IMR-90 (cell line): ENCODE measurements at regions not wholly inside any gene's neighbourhood (a gene's known extent, or its start where the extent isn't known, plus 50 kb on each side); places are given as distances from the start of the nearest gene placed in this dataset.

Source experiments
- ATAC-seq: fragments of 200-7000 bp; cut with Tn5 transposase; 2 replicates; pipeline ENCODE4 v1.9.1; 2020; ENCODE audit warnings: low read depth, mild to moderate bottlenecking, moderate library complexity
- BruUV-seq: library from RNA; stranded (reverse); fragments of 400-500 nt; replicated peaks from 2 replicates; lab custom pipeline; 2021; lab: Mats Ljungman, UMichigan
- CTCF ChIA-PET: fragments of 300-600 bp; formaldehyde crosslinking; extraction: SDS; loops from one replicate; lab custom pipeline; 2021; ENCODE audit warnings: antibody characterized with exemption; lab: Yijun Ruan, JAX
- POLR2A ChIA-PET: fragments of 300-600 bp; sonication (Branson Sonifier 250); formaldehyde crosslinking; loops from one replicate; lab custom pipeline; 2022; ENCODE audit warnings: antibody characterized with exemption; ENCODE audit not compliant: unreplicated experiment; lab: Charles Lee
- DNase-seq: peaks from one replicate; pipeline ENCODE4 v3.0.0; 2013
- H2AFZ ChIP-seq: replicated peaks from 2 replicates; pipeline ENCODE3; 2013; ENCODE audit warnings: low read length, mild to moderate bottlenecking; ENCODE audit not compliant: poor library complexity
- H2AK5ac ChIP-seq: 2 replicates; pipeline ENCODE4 v1.6.1; 2013; ENCODE audit warnings: low read depth, low read length, inconsistent platforms
- H2AK9ac ChIP-seq: replicated peaks from 2 replicates; pipeline ENCODE3; 2013; ENCODE audit warnings: mild to moderate bottlenecking, low read depth, low read length, moderate library complexity; ENCODE audit not compliant: poor library complexity
- H2BK120ac ChIP-seq: 2 replicates; pipeline ENCODE4 v1.6.1; 2013; ENCODE audit warnings: low read depth, low read length, inconsistent platforms
- H2BK15ac ChIP-seq: 3 replicates; pipeline ENCODE4 v1.6.1; 2013; ENCODE audit warnings: low read depth, low read length, inconsistent platforms
- H2BK20ac ChIP-seq: 2 replicates; pipeline ENCODE4 v1.6.1; 2013; ENCODE audit warnings: low read depth, mild to moderate bottlenecking, inconsistent platforms, low read length, moderate library complexity
- H2BK5ac ChIP-seq: 2 replicates; pipeline ENCODE4 v1.6.1; 2013; ENCODE audit warnings: mild to moderate bottlenecking, low read depth, low read length, inconsistent platforms; ENCODE audit not compliant: poor library complexity, severe bottlenecking
- H3K14ac ChIP-seq: replicated peaks from 2 replicates; pipeline ENCODE4 v1.6.1; 2013; ENCODE audit warnings: low read depth, low read length, inconsistent platforms
- H3K18ac ChIP-seq: 2 replicates; pipeline ENCODE4 v1.6.1; 2013; ENCODE audit warnings: low read depth, low read length, control low read depth
- H3K23ac ChIP-seq: 2 replicates; pipeline ENCODE4 v1.6.1; 2013; ENCODE audit warnings: low read depth, low read length, inconsistent platforms
- H3K27ac ChIP-seq: 2 replicates; pipeline ENCODE4 v1.5.1; 2013; ENCODE audit warnings: mild to moderate bottlenecking, control low read depth, low read length; ENCODE audit not compliant: insufficient read depth
- H3K27me3 ChIP-seq: 2 replicates; pipeline ENCODE4 v1.6.1; 2013; ENCODE audit warnings: low read length; ENCODE audit not compliant: control insufficient read depth, insufficient read depth
- H3K36me3 ChIP-seq: 2 replicates; pipeline ENCODE4 v1.6.1; 2013; ENCODE audit warnings: low read length, mixed read lengths; ENCODE audit not compliant: control insufficient read depth, insufficient read depth
- H3K4ac ChIP-seq: 2 replicates; pipeline ENCODE4 v1.6.1; 2013; ENCODE audit warnings: low read depth, low read length, inconsistent platforms
- H3K4me1 ChIP-seq: 2 replicates; pipeline ENCODE4 v1.6.1; 2013; ENCODE audit warnings: low read length, mixed read lengths; ENCODE audit not compliant: control insufficient read depth, insufficient read depth
- H3K4me2 ChIP-seq: 2 replicates; pipeline ENCODE4 v1.6.1; 2013; ENCODE audit warnings: low read depth, mild to moderate bottlenecking, control low read depth, low read length, moderate library complexity
- H3K4me3 ChIP-seq: 2 replicates; pipeline ENCODE4 v1.5.1; 2013; ENCODE audit warnings: low read depth, mild to moderate bottlenecking, control low read depth, low read length, moderate library complexity; ENCODE audit not compliant: insufficient read depth
- H3K56ac ChIP-seq: 2 replicates; pipeline ENCODE4 v1.6.1; 2013; ENCODE audit warnings: low read length, inconsistent platforms; ENCODE audit not compliant: insufficient read depth; ENCODE audit errors: extremely low read depth
- H3K79me1 ChIP-seq, 2 experiments: 2 replicates each; pipeline ENCODE4 v1.6.1; 2013; ENCODE audit warnings: low read length in 2 of 2, inconsistent platforms in 1 of 2, low read depth in 1 of 2
- H3K9ac ChIP-seq: 2 replicates; pipeline ENCODE4 v1.6.1; 2013; ENCODE audit warnings: low read depth, low read length, control low read depth
- H3K9me1 ChIP-seq: 2 replicates; pipeline ENCODE4 v1.6.1; 2013; ENCODE audit warnings: low read length, inconsistent platforms; ENCODE audit not compliant: insufficient read depth
- H3K9me3 ChIP-seq: 2 replicates; pipeline ENCODE4 v1.6.1; 2013; ENCODE audit warnings: low read length; ENCODE audit not compliant: control insufficient read depth, insufficient read depth
- H4K20me1 ChIP-seq: 2 replicates; pipeline ENCODE4 v1.6.1; 2013; ENCODE audit warnings: low read length, inconsistent platforms; ENCODE audit not compliant: insufficient read depth
- H4K5ac ChIP-seq: 2 replicates; pipeline ENCODE4 v1.6.1; 2013; ENCODE audit warnings: mild to moderate bottlenecking, low read depth, low read length, control low read depth
- H4K8ac ChIP-seq, 2 experiments: 2 replicates each; pipeline ENCODE4 v1.6.1; 2013; ENCODE audit warnings: low read depth in 2 of 2, low read length in 2 of 2, control low read depth in 1 of 2, inconsistent platforms in 1 of 2
- H4K91ac ChIP-seq: 2 replicates; pipeline ENCODE4 v1.6.1; 2013; ENCODE audit warnings: low read depth, low read length, inconsistent platforms; ENCODE audit not compliant: insufficient read depth
- MAFK ChIP-seq: IDR thresholded peaks from 2 replicates; pipeline ENCODE4 v1.6.1; 2012; ENCODE audit warnings: low read depth, low read length, improper control_type of control experiment
- RFX5 ChIP-seq: IDR thresholded peaks from 2 replicates; pipeline ENCODE4 v1.8.0; 2012; ENCODE audit warnings: low read depth, mild to moderate bottlenecking, low read length, moderate library complexity
- WGBS, 2 experiments: methylation state at CpG; one replicate each; pipeline versions ENCODE4 v1.1.5 to v1.1.7; 2013; ENCODE audit warnings: missing lambda C conversion rate in 2 of 2; ENCODE audit not compliant: insufficient read length in 1 of 2; ENCODE audit errors: extremely low coverage in 2 of 2; 5-methylcytosine and 5-hydroxymethylcytosine counted together
- dilution Hi-C: fragments of 300-500 bp; cut with HindIII; formaldehyde crosslinking; loops from one replicate; pipeline ENCODE4 v1.14.3; 2018; ENCODE audit warnings: low sequenced_read_pairs; ENCODE audit not compliant: unreplicated experiment
- in situ Hi-C: fragments of 300-500 bp; cut with MboI; formaldehyde crosslinking; loops from 3 replicates; pipeline ENCODE4 v1.14.3; 2019; ENCODE audit warnings: low sequenced_read_pairs, inconsistent platforms, mixed read lengths
- intact Hi-C: fragments of 100-400 bp; cut with micrococcal nuclease; formaldehyde crosslinking; loops from 2 replicates; pipeline ENCODE4 v1.10.0; 2022

DNA sequence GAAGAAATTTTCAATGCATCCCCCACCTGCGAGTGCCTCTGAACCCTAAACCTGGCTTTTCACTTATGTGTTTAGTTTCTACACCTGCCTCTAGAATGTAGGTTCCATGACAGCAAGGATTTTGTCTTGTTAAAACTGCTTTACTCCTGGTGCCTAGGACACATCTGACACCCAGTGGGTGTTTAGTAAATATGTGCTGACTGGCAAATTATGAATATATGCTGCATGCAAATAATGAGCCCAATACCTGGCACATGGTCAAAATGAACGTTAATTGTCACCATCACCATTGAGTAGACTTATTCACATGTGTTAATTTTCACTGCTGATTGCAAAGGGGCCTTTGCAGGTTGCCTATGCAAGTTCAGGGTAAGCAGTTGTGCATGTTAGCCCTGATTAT is 249.9 kb upstream of the WWC1 start:
- in situ Hi-C loops, result no loop called here
- no peak overlapping the region for H3K4me3 ChIP-seq
- no peak overlapping the region for H3K4me2 ChIP-seq
- no peak overlapping the region for H2AFZ ChIP-seq
- dilution Hi-C loops, result no loop called here
- DNase-seq (no peak), ATAC-seq (no peak)
- H3K4ac ChIP-seq, result no peak overlapping the region
- no peaks in the 10 kb centered on the region for H3K9me1 ChIP-seq
- no peaks in the 10 kb centered on the region for H3K79me1 ChIP-seq
- H3K27ac ChIP-seq, result no peak overlapping the region
- POLR2A ChIA-PET, result no interaction called here
- H4K5ac ChIP-seq, result no peak overlapping the region
- CTCF ChIA-PET, result no interaction called here
- BruUV-seq, result no TSS peak
- no peak overlapping the region for H3K18ac ChIP-seq
- no peak overlapping the region for H2BK120ac ChIP-seq
- H3K14ac ChIP-seq, result no peak overlapping the region
- no peak overlapping the region for H4K91ac ChIP-seq
- H2BK15ac ChIP-seq, result no peak overlapping the region
- H3K4me1 ChIP-seq, result no peaks in the 10 kb centered on the region
- H3K27me3 ChIP-seq, result no peaks in the 10 kb centered on the region
- H3K9me3 ChIP-seq, result no peaks in the 10 kb centered on the region
- TF ChIP-seq RFX5, result no peak
- peak; percentile 66 for TF ChIP-seq MAFK
- no peak overlapping the region for H3K23ac ChIP-seq
- no peak overlapping the region for H3K56ac ChIP-seq
- H3K9ac ChIP-seq, result no peak overlapping the region
- intact Hi-C loops, result no loop called here
- H3K36me3 ChIP-seq, result no peaks in the 10 kb centered on the region
- no peak overlapping the region for H2AK9ac ChIP-seq
- no peak overlapping the region for H4K8ac ChIP-seq
- no peaks in the 10 kb centered on the region for H4K20me1 ChIP-seq
- 0% methylated on average over 1 of the region's 2 CpGs; no CpG with 5 or more reads in 1 of the 2 experiments for WGBS, 2 experiments
- no peak overlapping the region for H2BK5ac ChIP-seq
- H2BK20ac ChIP-seq, result no peak overlapping the region
- no peak overlapping the region for H2AK5ac ChIP-seq
